ENCODE measurements at regions not wholly inside any gene's neighbourhood (a gene's known extent, or its start where the extent isn't known, plus 50 kb on each side); places are given as distances from the start of the nearest gene placed in this dataset.
"Not testable (repeated sequence)": the region's sequence is repeated elsewhere in the genome, so short reads cannot be mapped to it uniquely, and the experiment has no call there.

- Histone ChIP-seq H3K4ac (ENCODE audit: low read depth in 1 of 2, low read length in 2 of 2) (no peak overlapping the region), H4K91ac (ENCODE audit: low read length) (no peak overlapping the region), H3K9ac (ENCODE audit: low read length) (no peak overlapping the region), H2BK15ac (ENCODE audit: low read depth, poor library complexity, severe bottlenecking) (no peak overlapping the region), H3K4me2 (ENCODE audit: low read length, poor library complexity, severe bottlenecking) (no peak overlapping the region), H3K18ac (ENCODE audit: low read depth in 1 of 2, low read length in 2 of 2) (no peak overlapping the region), H3K4me1 (ENCODE audit: control insufficient read depth, insufficient read depth, low read depth, low read length) (no peaks in the 10 kb centered on the region), H3K4me3 (ENCODE audit: insufficient read depth in 1 of 2, low read depth in 1 of 2, low read length in 2 of 2) (no peak overlapping the region), H3K79me1 (replicated peaks; ENCODE audit: low read length, poor library complexity, severe bottlenecking) (no peaks in the 10 kb centered on the region), H2AK5ac (ENCODE audit: low read length, severe bottlenecking) (no peak overlapping the region), H3K27me3 (ENCODE audit: control insufficient read depth in 1 of 2, insufficient read depth in 1 of 2, low read length in 2 of 2) (no peaks in the 10 kb centered on the region), H3K23ac (ENCODE audit: low read length in 2 of 2) (no peak overlapping the region), H2BK5ac (ENCODE audit: low read depth, low read length, poor library complexity, severe bottlenecking) (no peak overlapping the region), H2BK12ac (ENCODE audit: low read length in 2 of 2) (no peak overlapping the region), H2AFZ (ENCODE audit: low read depth, low read length) (no peak overlapping the region), H3K14ac (ENCODE audit: low read length in 2 of 2) (no peak overlapping the region), H4K8ac (ENCODE audit: low read length) (no peak overlapping the region), H3K36me3 (ENCODE audit: control insufficient read depth in 1 of 2, insufficient read depth in 2 of 2, low read depth in 1 of 2, low read length in 2 of 2) (no peaks in the 10 kb centered on the region), H2BK120ac (ENCODE audit: low read depth, low read length) (no peak overlapping the region), H3K9me3 (ENCODE audit: control insufficient read depth, low read length) (peaks cover 18% of the 10 kb centered on the region), H3K27ac (ENCODE audit: low read length, poor library complexity, severe bottlenecking) (no peak overlapping the region)
- no peak for DNase-seq
Observed at GRCh38 chr11:23780231-23780630, 716.6 kb upstream of the LUZP2 start.

- Histone ChIP-seq H3K9ac (ENCODE audit: low read length) (no peak overlapping the region), H4K91ac (ENCODE audit: low read length) (no peak overlapping the region), H2BK15ac (ENCODE audit: low read depth, poor library complexity, severe bottlenecking) (no peak overlapping the region), H3K4me3 (ENCODE audit: insufficient read depth in 1 of 2, low read depth in 1 of 2, low read length in 2 of 2) (no peak overlapping the region), H3K18ac (ENCODE audit: low read depth in 1 of 2, low read length in 2 of 2) (no peak overlapping the region), H3K4me1 (ENCODE audit: control insufficient read depth, insufficient read depth, low read depth, low read length) (no peaks in the 10 kb centered on the region), H2BK5ac (ENCODE audit: low read depth, low read length, poor library complexity, severe bottlenecking) (no peak overlapping the region), H4K8ac (ENCODE audit: low read length) (no peak overlapping the region), H3K9me3 (ENCODE audit: control insufficient read depth, low read length) (peaks cover 3% of the 10 kb centered on the region), H2BK12ac (ENCODE audit: low read length in 2 of 2) (no peak overlapping the region), H3K27ac (ENCODE audit: low read length, poor library complexity, severe bottlenecking) (no peak overlapping the region), H2AFZ (ENCODE audit: low read depth, low read length) (no peak overlapping the region), H3K27me3 (ENCODE audit: control insufficient read depth in 1 of 2, insufficient read depth in 1 of 2, low read length in 2 of 2) (no peaks in the 10 kb centered on the region), H3K4ac (ENCODE audit: low read depth in 1 of 2, low read length in 2 of 2) (no peak overlapping the region), H3K79me1 (replicated peaks; ENCODE audit: low read length, poor library complexity, severe bottlenecking) (no peaks in the 10 kb centered on the region), H3K14ac (ENCODE audit: low read length in 2 of 2) (no peak overlapping the region), H2AK5ac (ENCODE audit: low read length, severe bottlenecking) (no peak overlapping the region), H3K4me2 (ENCODE audit: low read length, poor library complexity, severe bottlenecking) (no peak overlapping the region), H3K36me3 (ENCODE audit: control insufficient read depth in 1 of 2, insufficient read depth in 2 of 2, low read depth in 1 of 2, low read length in 2 of 2) (no peaks in the 10 kb centered on the region), H2BK120ac (ENCODE audit: low read depth, low read length) (no peak overlapping the region), H3K23ac (ENCODE audit: low read length in 2 of 2) (no peak overlapping the region)
- 87% methylated on average over 1 of the region's 4 CpGs for WGBS
- DNase-seq, result no peak
Observed at GRCh38 chr11:23781803-23782560, 714.9 kb upstream of the LUZP2 start.

GRCh38 chr11:23786974-23787373 lies 709.9 kb upstream of the LUZP2 start:
- not testable (repeated sequence) for H2BK12ac ChIP-seq (ENCODE audit: low read length in 2 of 2); H3K23ac ChIP-seq (ENCODE audit: low read length in 2 of 2); H3K27ac ChIP-seq (ENCODE audit: low read length, poor library complexity, severe bottlenecking); H3K9ac ChIP-seq (ENCODE audit: low read length); H3K27me3 ChIP-seq (ENCODE audit: control insufficient read depth in 1 of 2, insufficient read depth in 1 of 2, low read length in 2 of 2); H3K79me1 ChIP-seq (replicated peaks; ENCODE audit: low read length, poor library complexity, severe bottlenecking); H3K4me1 ChIP-seq (ENCODE audit: control insufficient read depth, insufficient read depth, low read depth, low read length); H3K14ac ChIP-seq (ENCODE audit: low read length in 2 of 2); H3K36me3 ChIP-seq (ENCODE audit: control insufficient read depth in 1 of 2, insufficient read depth in 2 of 2, low read depth in 1 of 2, low read length in 2 of 2); H4K91ac ChIP-seq (ENCODE audit: low read length); H2BK15ac ChIP-seq (ENCODE audit: low read depth, poor library complexity, severe bottlenecking); H2AFZ ChIP-seq (ENCODE audit: low read depth, low read length); H3K18ac ChIP-seq (ENCODE audit: low read depth in 1 of 2, low read length in 2 of 2); DNase-seq; H3K9me3 ChIP-seq (ENCODE audit: control insufficient read depth, low read length); H2BK5ac ChIP-seq (ENCODE audit: low read depth, low read length, poor library complexity, severe bottlenecking); H4K8ac ChIP-seq (ENCODE audit: low read length); H3K4me2 ChIP-seq (ENCODE audit: low read length, poor library complexity, severe bottlenecking); H3K4ac ChIP-seq (ENCODE audit: low read depth in 1 of 2, low read length in 2 of 2); H3K4me3 ChIP-seq (ENCODE audit: insufficient read depth in 1 of 2, low read depth in 1 of 2, low read length in 2 of 2); H2AK5ac ChIP-seq (ENCODE audit: low read length, severe bottlenecking); H2BK120ac ChIP-seq (ENCODE audit: low read depth, low read length)
- 100% methylated on average over 1 of the region's 1 CpG for WGBS

GRCh38 chr11:23789200-23789853 lies 707.5 kb upstream of the LUZP2 start:
- no peaks in the 10 kb centered on the region for H3K9me3 ChIP-seq (ENCODE audit: control insufficient read depth, low read length)
- DNase-seq, result no peak
- H3K4me1 ChIP-seq (ENCODE audit: control insufficient read depth, insufficient read depth, low read depth, low read length), result no peaks in the 10 kb centered on the region
- H3K4ac ChIP-seq (ENCODE audit: low read depth in 1 of 2, low read length in 2 of 2), result peak overlapping the region in 1 of 2 experiments; percentile 78
- no peak overlapping the region for H3K23ac ChIP-seq (ENCODE audit: low read length in 2 of 2)
- no peaks in the 10 kb centered on the region for H3K79me1 ChIP-seq (replicated peaks; ENCODE audit: low read length, poor library complexity, severe bottlenecking)
- no peak overlapping the region for H3K14ac ChIP-seq (ENCODE audit: low read length in 2 of 2)
- 82% methylated on average over 5 of the region's 5 CpGs for WGBS
- H3K4me2 ChIP-seq (ENCODE audit: low read length, poor library complexity, severe bottlenecking), result no peak overlapping the region
- no peak overlapping the region for H3K9ac ChIP-seq (ENCODE audit: low read length)
- H2BK15ac ChIP-seq (ENCODE audit: low read depth, poor library complexity, severe bottlenecking), result peak overlapping the region; percentile 93
- H2AK5ac ChIP-seq (ENCODE audit: low read length, severe bottlenecking), result no peak overlapping the region
- H3K18ac ChIP-seq (ENCODE audit: low read depth in 1 of 2, low read length in 2 of 2), result peak overlapping the region in 1 of 2 experiments; percentile 29
- peak overlapping the region; percentile 69 to 96 for H2BK12ac ChIP-seq (ENCODE audit: low read length in 2 of 2)
- H4K8ac ChIP-seq (ENCODE audit: low read length), result peak overlapping the region; percentile 27
- peak overlapping the region; percentile 39 for H2BK120ac ChIP-seq (ENCODE audit: low read depth, low read length)
- no peak overlapping the region for H3K27ac ChIP-seq (ENCODE audit: low read length, poor library complexity, severe bottlenecking)
- no peak overlapping the region for H3K4me3 ChIP-seq (ENCODE audit: insufficient read depth in 1 of 2, low read depth in 1 of 2, low read length in 2 of 2)
- H4K91ac ChIP-seq (ENCODE audit: low read length), result peak overlapping the region; percentile 5
- H2BK5ac ChIP-seq (ENCODE audit: low read depth, low read length, poor library complexity, severe bottlenecking), result no peak overlapping the region
- H2AFZ ChIP-seq (ENCODE audit: low read depth, low read length), result peak overlapping the region; percentile 36
- no peaks in the 10 kb centered on the region for H3K36me3 ChIP-seq (ENCODE audit: control insufficient read depth in 1 of 2, insufficient read depth in 2 of 2, low read depth in 1 of 2, low read length in 2 of 2)
- peaks cover 0 to 2% of the 10 kb centered on the region in 2 experiments for H3K27me3 ChIP-seq (ENCODE audit: control insufficient read depth in 1 of 2, insufficient read depth in 1 of 2, low read length in 2 of 2)
